HG03196 (cell line): ENCODE measurements at regions not wholly inside any gene's neighbourhood (a gene's known extent, or its start where the extent isn't known, plus 50 kb on each side); places are given as distances from the start of the nearest gene placed in this dataset.
"Not testable (repeated sequence)": the region's sequence is repeated elsewhere in the genome, so short reads cannot be mapped to it uniquely, and the experiment has no call there.

Source experiments
- ATAC-seq: cut with Tn5 transposase; IDR thresholded peaks from one replicate; pipeline ENCODE4 v1.9.1; 2021; ENCODE audit not compliant: unreplicated experiment

DNA sequence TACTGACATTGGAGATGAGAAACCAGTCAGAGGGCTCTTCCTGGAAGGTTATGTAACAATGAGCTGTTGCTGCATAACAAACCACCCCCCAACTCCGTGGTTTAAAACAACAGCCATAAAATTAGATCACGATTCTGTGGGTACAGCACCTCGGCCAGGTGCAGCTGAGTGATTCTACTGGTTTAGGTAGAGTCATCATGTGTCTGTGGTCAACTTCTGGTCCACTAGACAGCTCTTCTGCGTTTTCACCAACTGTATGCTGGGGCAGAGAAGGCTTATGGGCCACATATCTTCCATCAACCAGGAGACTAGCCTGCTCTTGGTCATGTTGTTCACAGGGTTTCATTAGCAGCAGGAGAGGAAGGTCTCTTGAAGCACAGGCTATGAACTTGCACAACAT, 585.5 kb downstream of the KCTD12 start:
- ATAC-seq, result no peak

DNA sequence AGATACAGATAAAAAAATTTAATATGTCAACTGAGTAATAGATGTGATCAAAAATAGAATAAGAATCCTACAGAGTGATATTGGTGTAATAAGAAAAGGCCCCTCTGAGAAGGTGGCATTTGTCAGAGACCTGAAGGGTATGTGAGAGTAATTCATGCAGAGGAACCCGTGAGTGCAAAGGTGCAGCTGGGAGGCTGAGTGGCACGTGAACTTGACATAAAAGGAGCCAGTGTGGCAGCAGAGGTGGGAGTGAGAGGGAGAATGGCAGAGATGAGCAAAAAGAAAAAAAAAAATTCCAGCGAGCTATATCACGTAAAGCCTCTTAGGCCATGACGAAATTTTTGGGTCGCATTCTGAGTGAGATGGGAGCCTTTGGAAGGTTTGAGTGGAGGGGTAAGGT, 588.9 kb downstream of the KCTD12 start:
- no peak for ATAC-seq

DNA sequence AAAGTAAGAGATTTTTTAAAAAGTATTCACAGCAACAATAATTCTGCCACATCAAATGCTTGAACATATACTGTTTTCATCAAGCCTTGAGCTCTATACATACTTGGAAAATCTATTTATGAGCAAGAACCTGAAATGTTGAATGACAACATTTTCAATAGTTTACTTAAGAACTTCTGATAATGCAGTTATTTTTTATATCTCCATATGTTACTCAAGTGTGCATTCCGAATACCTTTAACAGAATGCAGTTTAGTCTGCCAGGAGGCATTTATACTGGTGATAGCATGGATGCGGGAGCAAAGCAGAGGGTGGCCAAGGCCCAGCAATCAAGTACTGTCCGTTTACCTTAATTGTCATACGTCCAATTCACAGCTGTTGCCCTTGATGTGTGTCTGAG, 589.5 kb downstream of the KCTD12 start:
- no peak for ATAC-seq

DNA sequence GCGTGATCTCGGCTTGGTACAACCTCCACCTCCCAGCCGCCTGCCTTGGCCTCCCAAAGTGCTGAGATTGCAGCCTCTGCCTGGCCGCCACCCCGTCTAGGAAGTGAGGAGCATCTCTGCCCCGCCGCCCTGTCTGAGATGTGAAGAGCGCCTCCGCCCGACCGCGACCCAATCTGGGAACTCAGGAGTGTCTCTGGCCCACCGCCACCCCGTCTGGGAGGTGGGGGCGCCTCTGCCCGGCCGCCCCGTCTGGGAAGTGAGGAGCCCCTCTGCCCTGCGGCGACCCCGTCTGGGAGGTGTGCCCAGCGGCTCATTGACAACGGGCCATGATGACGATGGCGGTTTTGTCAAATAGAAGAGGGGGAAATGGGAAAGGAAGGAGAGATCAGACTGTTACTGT, 591.2 kb downstream of the KCTD12 start:
- not testable (repeated sequence) for ATAC-seq

DNA sequence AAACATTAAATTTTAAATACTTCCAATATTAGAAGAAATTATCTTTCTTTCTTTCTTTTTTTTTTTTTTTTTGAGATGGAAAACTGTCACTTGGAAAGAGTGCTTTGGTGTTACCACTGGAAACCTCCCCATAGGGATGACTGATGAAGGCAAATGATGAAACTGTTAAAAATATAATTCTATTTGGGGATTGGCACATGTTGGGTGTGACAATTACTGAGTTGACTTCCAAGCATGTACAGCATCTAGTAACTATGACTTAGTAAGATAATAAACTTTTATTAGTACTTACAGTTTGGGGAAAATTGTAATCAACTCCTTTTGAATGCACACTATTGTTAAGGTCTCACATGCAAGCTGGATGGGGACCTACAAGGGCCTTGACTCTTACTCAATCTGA, 592.5 kb downstream of the KCTD12 start:
- no peak for ATAC-seq

DNA sequence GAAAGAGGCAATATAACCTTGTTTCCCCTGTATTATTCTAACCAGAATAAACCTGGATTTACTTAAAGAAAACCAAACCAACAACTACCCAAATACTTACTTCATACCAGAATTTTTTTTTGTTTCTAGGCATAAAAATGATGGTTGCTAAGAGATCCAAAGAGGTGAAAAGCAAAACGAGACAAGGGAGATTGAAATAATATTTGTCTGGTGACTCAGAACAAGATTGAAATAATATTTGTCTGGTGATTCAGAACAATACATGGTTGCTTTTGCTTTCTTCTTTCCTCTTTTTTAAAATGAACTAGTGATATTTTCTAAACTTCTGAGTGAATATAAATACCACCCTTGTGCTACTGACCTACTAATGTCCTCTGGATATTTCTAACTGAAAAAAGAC, 592.9 kb downstream of the KCTD12 start:
- no peak for ATAC-seq

DNA sequence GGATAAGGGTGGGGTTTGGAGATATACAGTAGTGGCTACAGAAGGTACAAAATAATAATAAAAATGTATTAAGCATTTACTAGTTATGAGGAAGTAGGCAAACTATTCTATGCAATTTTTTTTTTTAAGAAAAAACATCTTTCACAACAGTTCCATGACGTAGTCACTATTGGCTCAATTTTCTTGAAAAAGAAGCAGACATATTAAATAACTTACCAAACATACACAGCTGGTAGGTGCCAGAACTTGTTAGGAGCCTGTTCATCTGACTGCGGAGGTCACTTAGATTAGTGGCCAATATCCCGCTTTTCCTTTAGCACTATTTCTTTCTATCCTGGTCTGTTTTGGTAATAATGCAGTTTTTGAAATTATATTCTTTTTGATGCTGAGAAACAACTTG, 593.5 kb downstream of the KCTD12 start:
- ATAC-seq, result no peak

DNA sequence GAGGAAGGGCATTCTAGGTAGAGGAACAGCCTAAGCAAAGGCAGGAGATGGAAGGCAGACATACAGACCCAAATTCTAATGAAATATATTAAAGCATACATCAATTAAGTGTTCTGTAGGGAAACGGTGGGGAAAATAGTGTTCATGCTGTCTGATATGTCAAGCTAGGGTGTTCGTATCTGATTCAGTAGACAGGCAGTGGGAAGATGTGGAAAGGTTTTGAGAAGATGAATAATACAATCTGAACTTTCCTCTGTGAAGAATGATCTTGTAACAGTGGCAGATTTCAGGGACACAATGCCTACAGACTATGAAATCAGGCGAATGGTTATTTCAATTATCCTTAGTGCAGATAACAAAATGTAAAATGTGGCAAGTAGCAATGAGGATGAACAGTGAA, 594.2 kb downstream of the KCTD12 start:
- no peak for ATAC-seq

DNA sequence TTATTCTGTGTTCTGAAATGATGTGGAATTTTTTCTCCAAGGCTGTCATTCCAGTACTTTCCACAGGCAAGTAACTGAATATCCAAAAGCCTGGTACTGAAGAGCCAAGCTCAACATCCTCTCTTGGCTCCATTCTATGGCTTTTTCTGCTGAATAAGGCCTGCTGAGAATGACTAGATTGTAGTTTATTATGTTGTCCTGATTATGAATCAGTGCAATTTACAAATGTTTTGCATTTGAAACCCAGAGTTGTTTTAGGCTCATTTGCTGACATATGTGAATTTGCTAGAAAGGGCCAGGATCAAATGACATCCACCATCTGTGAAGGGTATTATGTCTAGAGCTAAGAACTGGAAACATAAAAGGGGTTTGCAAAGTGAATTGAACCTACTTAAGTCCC, 596.6 kb downstream of the KCTD12 start:
- ATAC-seq, result no peak

DNA sequence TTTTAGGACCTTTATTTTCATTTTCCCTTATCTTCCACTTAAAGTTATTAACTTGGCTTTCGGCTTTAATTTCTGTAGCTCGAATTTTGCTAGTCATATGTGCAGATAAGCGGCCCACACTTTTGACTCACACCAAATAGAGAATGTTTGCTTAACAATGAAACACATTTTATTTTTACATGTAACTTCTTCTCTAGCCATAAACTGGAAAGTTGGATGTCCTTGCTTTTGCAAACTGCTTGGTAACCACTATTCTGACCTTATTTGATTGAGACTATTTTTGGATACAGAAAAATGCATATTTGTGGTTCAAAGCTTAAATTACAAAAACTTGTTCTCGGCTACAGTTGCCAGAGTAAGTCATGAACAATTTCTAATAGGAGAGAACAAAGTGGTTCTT, 600.0 kb downstream of the KCTD12 start:
- no peak for ATAC-seq

DNA sequence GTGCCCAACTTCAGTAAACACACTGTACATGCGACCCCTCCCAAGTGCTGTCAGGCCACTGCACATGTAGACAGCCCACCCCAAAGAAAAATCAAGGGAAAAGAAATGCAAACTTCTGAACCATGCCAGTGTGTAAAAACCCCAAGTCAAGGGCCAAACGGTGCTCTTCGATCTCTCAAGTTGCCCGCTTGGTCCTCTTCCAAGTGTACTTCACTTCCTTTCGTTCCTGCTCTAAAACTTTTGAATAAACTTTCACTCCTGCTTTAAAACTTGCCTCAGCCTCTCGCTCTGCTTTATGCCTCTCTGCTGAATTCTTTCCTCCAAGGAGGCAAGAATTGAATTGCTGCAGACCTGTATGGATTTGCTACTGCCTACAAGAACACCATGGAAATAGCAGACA, 600.7 kb downstream of the KCTD12 start:
- ATAC-seq, result no peak

DNA sequence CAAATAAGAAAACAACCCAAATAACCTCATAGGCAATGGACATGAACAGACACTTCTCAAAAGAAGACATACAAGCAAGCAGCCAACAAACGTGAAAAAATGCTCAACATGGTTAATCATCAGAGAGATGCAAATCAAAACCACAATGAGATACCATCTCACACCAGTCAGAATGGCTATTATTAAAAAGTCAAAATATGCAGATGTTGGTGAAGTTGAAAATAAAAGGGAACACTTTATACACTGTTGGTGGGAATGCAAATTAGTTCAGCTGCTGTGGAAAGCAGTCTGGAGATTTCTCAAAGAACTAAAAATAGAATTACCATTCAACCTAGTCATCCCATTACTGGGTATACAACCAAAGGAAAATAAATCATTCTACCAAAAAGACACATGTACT, 606.4 kb downstream of the KCTD12 start:
- not testable (repeated sequence) for ATAC-seq

DNA sequence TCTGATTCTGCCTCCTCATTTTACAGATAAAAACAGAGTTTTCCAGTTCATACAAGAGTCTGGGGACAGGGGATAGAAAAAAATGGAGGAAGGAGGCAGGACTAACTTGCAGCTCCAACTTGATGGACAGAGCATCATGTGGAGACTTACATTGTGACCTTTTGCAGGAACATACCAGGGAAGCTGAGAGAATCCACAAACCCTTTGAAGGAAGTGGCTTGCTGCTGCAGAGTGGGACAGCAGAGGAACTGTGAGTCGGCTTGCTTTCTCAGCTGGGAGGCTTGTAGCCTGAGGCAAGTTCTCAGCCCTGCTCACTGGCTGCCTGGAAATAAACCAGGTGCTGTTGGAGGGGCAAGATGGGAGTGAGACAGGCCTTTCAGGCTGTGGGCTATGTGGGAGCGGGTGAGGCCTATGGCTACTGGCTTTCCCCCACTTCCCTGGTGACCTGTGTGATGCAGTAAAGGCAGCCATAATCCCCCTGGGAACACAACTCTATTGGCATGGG, 614.4 kb downstream of the KCTD12 start:
- no peak for ATAC-seq

DNA sequence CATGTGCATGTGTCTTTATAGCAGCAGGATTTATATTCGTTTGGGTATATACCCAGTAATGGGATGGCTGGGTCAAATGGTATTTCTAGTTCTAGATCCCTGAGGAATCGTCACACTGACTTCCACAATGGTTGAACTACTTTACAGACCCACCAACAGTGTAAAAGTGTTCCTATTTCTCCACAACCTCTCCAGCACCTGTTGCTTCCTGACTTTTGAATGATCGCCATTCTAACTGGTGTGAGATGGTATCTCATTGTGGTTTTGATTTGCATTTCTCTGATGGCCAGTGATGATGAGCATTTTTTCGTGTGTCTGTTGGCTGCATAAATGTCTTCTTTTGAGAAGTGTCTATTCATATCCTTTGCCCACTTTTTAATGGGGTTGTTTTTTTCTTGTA, 617.9 kb downstream of the KCTD12 start:
- not testable (repeated sequence) for ATAC-seq

DNA sequence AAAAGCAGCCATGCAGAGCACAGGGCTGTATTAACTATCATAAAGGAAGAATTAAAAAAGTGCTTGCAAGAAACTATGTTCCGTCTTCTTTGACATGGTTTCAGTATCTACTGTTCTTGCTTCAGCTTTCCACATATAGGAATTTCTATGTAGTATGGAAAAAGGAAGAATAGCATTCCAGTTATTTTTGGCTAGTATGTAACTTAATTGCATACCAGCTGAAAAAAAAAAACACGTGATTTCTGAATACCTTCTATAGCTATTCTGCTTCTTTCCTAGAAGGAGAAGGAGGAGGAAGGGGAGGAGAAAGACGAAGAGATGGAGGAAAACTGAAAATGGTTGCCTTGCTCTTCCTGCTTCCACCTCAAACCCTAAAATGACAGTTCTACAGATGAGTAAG, 619.0 kb downstream of the KCTD12 start:
- no peak for ATAC-seq

DNA sequence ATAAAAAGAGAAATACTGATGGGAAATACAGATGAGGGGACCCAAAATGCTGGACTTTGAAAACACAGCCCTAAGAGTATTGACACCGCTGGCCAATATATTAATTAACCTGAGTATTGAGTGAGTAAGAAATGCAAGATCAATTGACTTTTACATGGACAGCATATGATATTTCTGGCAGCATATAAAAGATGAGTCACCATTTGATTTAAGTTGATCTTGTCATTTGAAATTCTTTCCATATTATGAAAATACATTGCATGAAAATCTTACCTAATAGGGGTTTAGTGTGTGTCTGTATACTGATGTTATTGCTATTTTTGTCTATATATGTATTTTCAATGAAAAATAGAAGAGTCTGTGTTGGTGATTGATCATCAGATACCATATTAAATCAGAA, 619.6 kb downstream of the KCTD12 start:
- no peak for ATAC-seq

DNA sequence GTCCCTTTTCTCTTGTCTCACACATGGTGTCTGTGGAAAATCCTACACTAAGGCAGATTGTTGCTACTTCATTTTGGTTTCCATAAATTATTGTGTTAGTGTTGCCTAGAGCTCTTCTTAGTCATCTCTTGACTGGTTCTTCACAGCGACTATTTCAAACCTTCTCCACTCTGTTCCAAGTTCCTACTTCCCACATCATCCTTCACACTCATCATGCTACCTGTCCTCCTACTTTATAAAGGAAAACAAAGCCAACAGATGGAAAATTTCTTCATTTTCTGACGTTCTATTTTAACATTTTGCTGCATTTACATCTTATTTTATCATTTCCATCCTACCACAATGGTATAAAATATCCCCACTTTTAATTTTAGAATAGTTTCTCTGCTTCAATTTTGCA, 614.1 kb downstream of the LMO7 start:
- ATAC-seq, result no peak

DNA sequence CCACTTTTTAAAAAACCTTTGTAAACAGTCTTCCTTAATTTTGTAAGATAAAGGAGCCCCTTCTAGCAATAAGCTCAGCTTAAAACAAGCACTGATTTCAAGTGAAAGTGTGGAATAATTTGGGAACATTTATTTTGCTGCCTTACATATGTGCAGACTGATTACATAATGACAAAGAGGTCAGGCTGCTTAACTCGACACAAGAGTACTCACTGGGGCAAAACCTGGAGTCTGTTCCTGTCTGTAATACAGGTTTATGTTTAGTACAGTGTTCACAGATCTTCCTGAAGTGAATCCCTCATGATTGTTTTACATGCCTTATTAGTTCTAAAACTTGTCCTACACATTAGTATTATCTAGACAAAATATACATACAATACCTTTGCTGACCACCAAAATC, 609.8 kb downstream of the LMO7 start:
- no peak for ATAC-seq

DNA sequence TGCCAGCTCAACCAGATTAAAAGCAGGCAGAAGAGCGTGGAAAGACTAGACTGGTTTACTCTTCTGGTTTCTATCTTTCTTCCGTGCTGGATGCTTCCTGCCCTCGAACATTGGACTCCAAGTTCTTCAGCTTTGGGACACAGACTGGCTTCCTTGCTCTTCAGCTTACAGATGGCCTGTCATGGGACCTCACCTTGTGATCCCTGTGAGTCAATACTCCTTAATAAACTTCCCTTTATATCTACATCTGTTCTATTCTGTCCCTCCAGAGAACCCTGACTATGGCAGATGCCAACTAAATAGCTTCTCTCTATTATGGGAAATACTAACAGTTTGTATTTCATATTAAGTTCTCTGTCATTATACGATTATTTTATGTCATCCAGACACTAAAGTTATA, 609.1 kb downstream of the LMO7 start:
- ATAC-seq, result no peak

DNA sequence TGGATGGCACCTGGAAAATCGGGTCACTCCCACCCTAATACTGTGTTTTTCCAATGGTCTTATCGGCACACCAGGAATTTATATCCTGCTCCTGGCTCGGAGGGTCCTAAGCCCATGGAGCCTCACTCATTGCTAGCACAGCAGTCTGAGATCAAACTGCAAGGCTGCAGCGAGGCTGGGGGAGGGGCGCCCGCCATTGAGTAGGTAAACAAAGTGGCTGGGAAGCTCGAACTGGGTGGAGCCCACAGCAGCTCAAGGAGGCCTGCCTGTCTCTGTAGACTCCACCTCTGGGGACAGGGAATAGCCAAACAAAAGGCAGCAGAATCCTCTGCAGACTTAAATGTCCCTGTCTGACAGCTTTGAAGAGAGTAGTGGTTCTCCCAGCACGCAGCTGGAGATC, 607.0 kb downstream of the LMO7 start:
- not testable (repeated sequence) for ATAC-seq

DNA sequence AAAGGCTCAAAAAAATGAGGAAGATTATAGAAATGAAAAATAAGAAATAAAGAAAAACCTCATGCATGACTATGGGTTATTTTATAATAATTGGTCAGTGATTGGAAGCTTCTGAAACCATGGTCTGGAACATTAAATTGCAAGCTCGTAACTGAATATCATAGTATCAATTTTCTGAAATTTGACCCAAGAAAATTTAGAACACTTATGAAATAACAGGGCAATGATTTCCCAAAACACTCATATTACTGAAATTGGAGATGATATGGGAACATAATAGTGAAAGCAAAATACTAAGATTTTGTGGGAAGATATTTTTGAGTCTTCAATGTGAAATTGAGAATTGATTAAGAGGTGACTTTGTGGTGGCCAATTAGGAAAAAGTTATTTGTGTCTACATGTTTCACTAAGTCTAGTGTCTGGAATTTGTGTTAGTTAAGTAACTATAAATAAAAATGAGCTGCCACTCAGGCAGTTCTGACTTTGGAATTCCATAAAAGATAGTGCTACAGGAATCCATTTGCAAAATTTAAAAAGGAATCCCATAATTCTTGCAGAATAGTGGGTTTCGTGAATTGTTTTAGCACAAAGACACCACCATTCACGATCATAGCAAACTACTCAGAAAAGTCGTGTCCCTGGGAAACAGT, 603.0 kb downstream of the LMO7 start:
- ATAC-seq, result no peak

DNA sequence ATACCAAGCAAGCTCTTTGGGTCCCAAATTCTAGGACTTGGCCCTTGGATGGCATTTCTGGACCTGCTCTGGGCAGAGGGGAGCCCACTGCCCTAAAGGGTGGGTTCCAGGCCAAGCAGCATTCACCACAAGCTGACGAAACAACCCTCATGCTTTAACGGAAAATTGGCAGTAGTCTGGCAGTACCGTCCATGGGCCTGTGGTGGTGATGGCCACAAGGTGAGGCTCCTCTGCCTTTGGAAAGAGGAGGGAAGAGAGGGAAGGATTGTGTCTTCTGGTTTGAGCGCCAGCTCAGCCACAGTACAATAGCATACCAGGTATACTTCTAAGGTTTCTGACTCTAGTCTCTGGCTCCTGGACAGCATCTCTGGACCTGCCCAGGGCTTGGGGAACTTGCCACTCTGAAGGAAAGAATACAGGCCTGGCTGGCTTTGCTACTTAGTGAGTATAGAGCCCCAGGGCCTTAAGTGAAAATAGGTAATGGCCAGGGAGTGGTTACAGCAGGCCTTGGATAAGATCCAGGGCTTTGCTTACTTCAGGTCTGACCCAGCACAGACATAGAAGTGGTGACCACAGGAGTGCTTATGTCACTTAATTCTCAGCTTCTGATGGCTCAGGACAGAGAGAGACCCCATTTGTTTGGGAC, 595.5 kb downstream of the LMO7 start:
- no peak for ATAC-seq

DNA sequence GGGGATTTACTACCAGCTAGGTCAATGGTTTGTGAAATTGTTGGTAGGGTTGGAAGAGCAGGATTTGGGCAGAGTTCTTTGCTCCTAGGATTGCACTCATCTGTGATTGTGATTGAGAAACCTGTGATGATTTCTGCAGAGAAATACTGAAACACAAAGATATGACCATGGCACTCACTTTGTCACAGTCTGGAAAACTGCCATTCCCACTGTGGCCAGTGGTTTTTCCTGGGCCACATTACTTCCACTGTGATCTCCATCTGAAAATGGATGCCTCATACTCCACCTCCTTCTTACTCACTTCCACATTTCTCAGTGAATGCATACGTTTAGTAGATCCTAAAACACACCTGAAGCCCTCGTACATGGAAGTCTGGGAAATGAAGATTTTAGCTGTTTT, 593.2 kb downstream of the LMO7 start:
- ATAC-seq, result no peak
